ENCODE measurements at regions not wholly inside any gene's neighbourhood (a gene's known extent, or its start where the extent isn't known, plus 50 kb on each side); places are given as distances from the start of the nearest gene placed in this dataset.
A peak's percentile ranks its signal among the peaks of the same experiment; 100 is the strongest.

GRCh38 chr5:56443826-56444225, 210.7 kb upstream of the ANKRD55 start:
- TF ChIP-seq SIN3A (IDR thresholded peaks at IDR 0.05; ENCODE audit: borderline replicate concordance, insufficient read depth, low read length): no peak
- no peak for TF ChIP-seq POLR2AphosphoS5 (IDR thresholded peaks at IDR 0.05; ENCODE audit: low read depth, low read length)
- no peak for TF ChIP-seq FOXP2 (optimal IDR thresholded peaks at IDR 0.05; ENCODE audit: borderline replicate concordance, extremely low read depth, extremely low read length, insufficient read depth)

GRCh38 chr5:56440871-56441740, 208.0 kb upstream of the ANKRD55 start:
- peak; percentile 48 for TF ChIP-seq FOXP2 (optimal IDR thresholded peaks at IDR 0.05; ENCODE audit: borderline replicate concordance, extremely low read depth, extremely low read length, insufficient read depth)
- 0 out of 2 replicates have a peak, but pooled peaks have one; percentile 44 for TF ChIP-seq SIN3A (IDR thresholded peaks at IDR 0.05; ENCODE audit: borderline replicate concordance, insufficient read depth, low read length)
- no peak for TF ChIP-seq REST (IDR thresholded peaks at IDR 0.05; ENCODE audit: insufficient read depth in 1 of 2, low read depth in 2 of 2, low read length in 2 of 2)

- TF ChIP-seq POLR2AphosphoS5 (IDR thresholded peaks at IDR 0.05; ENCODE audit: low read depth, low read length): no peak
- TF ChIP-seq FOXP2 (optimal IDR thresholded peaks at IDR 0.05; ENCODE audit: borderline replicate concordance, extremely low read depth, extremely low read length, insufficient read depth): no peak
- TF ChIP-seq TAF1 (IDR thresholded peaks at IDR 0.05; ENCODE audit: borderline replicate concordance, insufficient read depth, low read length): no peak
- TF ChIP-seq REST (IDR thresholded peaks at IDR 0.05; ENCODE audit: insufficient read depth in 1 of 2, low read depth in 2 of 2, low read length in 2 of 2): no peak
Observed at GRCh38 chr5:56434986-56435385, 201.9 kb upstream of the ANKRD55 start.

- no peak for TF ChIP-seq POLR2AphosphoS5 (IDR thresholded peaks at IDR 0.05; ENCODE audit: low read depth, low read length)
- no peak for TF ChIP-seq REST (IDR thresholded peaks at IDR 0.05; ENCODE audit: insufficient read depth in 1 of 2, low read depth in 2 of 2, low read length in 2 of 2)
- no peak for TF ChIP-seq FOXP2 (optimal IDR thresholded peaks at IDR 0.05; ENCODE audit: borderline replicate concordance, extremely low read depth, extremely low read length, insufficient read depth)
- no peak for TF ChIP-seq SIN3A (IDR thresholded peaks at IDR 0.05; ENCODE audit: borderline replicate concordance, insufficient read depth, low read length)
- no peak for TF ChIP-seq TAF1 (IDR thresholded peaks at IDR 0.05; ENCODE audit: borderline replicate concordance, insufficient read depth, low read length)
Observed at GRCh38 chr5:56433039-56433617, 200.0 kb upstream of the ANKRD55 start.

- TF ChIP-seq REST (IDR thresholded peaks at IDR 0.05; ENCODE audit: insufficient read depth in 1 of 2, low read depth in 2 of 2, low read length in 2 of 2) (no peak), POLR2AphosphoS5 (IDR thresholded peaks at IDR 0.05; ENCODE audit: low read depth, low read length) (no peak), FOXP2 (optimal IDR thresholded peaks at IDR 0.05; ENCODE audit: borderline replicate concordance, extremely low read depth, extremely low read length, insufficient read depth) (no peak), SIN3A (IDR thresholded peaks at IDR 0.05; ENCODE audit: borderline replicate concordance, insufficient read depth, low read length) (no peak), TAF1 (IDR thresholded peaks at IDR 0.05; ENCODE audit: borderline replicate concordance, insufficient read depth, low read length) (no peak)
Observed at GRCh38 chr5:56432321-56432720, 199.2 kb upstream of the ANKRD55 start.

Measured in PFSK-1 (cell line).